ENCODE measurements at regions not wholly inside any gene's neighbourhood (a gene's known extent, or its start where the extent isn't known, plus 50 kb on each side); places are given as distances from the start of the nearest gene placed in this dataset.

DNA sequence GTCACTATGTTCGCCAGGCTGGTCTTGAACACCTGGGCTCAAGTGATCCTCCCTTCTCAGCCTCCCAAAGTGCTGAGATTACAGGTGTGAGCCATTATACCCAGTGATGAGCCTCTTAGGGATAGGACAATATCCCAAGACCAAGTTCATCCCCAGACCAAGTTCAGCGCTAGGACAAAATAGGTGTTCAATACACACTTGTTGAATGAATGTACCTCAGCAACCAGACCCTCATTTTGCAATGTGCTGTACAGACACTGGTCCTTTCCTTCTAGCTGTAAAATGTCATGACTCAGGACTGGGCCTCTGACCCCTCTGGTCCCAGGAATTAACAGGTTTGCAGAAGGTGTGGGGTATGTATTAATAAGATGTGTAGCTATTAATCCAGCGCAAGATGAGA lies 246.0 kb downstream of the TSHZ3 start:
- TF ChIP-seq, protein P1, sequence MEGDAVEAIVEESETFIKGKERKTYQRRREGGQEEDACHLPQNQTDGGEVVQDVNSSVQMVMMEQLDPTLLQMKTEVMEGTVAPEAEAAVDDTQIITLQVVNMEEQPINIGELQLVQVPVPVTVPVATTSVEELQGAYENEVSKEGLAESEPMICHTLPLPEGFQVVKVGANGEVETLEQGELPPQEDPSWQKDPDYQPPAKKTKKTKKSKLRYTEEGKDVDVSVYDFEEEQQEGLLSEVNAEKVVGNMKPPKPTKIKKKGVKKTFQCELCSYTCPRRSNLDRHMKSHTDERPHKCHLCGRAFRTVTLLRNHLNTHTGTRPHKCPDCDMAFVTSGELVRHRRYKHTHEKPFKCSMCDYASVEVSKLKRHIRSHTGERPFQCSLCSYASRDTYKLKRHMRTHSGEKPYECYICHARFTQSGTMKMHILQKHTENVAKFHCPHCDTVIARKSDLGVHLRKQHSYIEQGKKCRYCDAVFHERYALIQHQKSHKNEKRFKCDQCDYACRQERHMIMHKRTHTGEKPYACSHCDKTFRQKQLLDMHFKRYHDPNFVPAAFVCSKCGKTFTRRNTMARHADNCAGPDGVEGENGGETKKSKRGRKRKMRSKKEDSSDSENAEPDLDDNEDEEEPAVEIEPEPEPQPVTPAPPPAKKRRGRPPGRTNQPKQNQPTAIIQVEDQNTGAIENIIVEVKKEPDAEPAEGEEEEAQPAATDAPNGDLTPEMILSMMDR (IDR thresholded peaks at IDR 0.05; ENCODE audit: low read depth, low read length), result no peak
- no peak overlapping the region for H3K4me3 ChIP-seq (ENCODE audit: low read depth, low read length)
- no peak for DNase-seq (ENCODE audit: low read depth, low spot score)
- in situ Hi-C loops (cut with HindIII; ENCODE audit: low sequenced_read_pairs), result no loop called here

DNA sequence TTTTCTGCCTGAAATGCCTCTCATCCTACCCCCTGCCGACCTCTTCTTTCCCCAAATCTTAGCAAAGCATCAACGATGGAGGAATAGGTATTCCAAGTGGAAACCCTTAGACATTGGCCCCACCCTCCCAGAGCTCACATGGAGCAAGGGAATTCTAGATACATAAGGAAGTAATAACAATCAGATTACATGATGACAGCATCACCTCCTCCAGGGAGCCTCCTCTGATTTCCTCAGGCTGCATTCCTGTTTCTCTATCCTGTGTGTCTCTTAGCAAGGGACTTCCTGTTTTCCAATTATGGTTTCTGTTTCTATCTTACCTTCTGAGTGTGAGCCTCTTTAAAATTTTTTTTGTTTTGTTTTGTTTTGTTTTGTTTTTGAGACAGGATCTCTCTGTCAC lies 246.6 kb downstream of the TSHZ3 start:
- TF ChIP-seq, protein P1 (IDR thresholded peaks at IDR 0.05; ENCODE audit: low read depth, low read length), result no peak
- no peak for DNase-seq (ENCODE audit: low read depth, low spot score)
- H3K4me3 ChIP-seq (ENCODE audit: low read depth, low read length), result no peak overlapping the region
- in situ Hi-C loops (cut with HindIII; ENCODE audit: low sequenced_read_pairs), result no loop called here

DNA sequence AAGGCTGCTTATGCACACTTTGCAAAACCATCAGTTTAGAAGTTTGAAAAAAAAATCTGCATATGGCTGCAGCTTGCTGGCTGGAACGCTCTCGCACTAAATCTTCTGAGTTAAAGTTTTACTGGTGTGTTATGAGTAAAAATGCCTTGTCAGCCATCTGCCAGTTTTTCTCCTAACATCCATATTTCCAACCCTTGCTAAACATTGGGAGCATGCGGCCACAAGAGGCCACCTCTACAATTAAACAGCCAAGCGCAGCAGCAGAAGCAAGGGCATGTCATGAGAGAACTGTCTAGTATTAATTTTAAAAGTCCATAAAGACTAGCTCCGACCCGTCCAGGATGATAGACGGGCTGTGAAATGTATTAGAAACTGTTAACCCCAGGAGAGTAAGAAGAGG lies 248.3 kb downstream of the TSHZ3 start:
- in situ Hi-C loops (cut with HindIII; ENCODE audit: low sequenced_read_pairs), result no loop called here
- no peak for DNase-seq (ENCODE audit: low read depth, low spot score)
- TF ChIP-seq, protein P1 (IDR thresholded peaks at IDR 0.05; ENCODE audit: low read depth, low read length), result peak; percentile 16
- H3K4me3 ChIP-seq (ENCODE audit: low read depth, low read length), result no peak overlapping the region

DNA sequence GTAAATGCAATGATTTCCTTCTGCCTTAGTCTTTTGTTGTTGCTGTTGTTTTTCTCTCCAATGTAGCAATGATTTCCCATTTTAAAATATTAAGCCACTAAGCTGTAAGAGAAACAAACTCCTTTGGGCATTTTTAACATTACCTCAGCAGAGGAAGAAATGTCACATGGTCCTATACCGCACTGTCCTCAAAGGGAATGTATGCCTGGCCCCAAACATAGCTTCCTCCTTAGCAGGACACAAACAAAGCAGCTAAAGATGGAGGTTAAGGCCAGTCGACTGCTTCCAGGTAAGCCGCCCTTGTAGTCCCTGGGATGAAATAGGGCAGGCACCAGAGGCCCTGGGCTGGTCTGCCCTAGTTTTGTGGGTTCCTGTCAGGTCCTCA lies 249.0 kb downstream of the TSHZ3 start:
- in situ Hi-C loops (cut with HindIII; ENCODE audit: low sequenced_read_pairs), result no loop called here
- no peak overlapping the region for H3K4me3 ChIP-seq (ENCODE audit: low read depth, low read length)
- DNase-seq (ENCODE audit: low read depth, low spot score), result no peak
- TF ChIP-seq, protein P1 (IDR thresholded peaks at IDR 0.05; ENCODE audit: low read depth, low read length), result no peak

DNA sequence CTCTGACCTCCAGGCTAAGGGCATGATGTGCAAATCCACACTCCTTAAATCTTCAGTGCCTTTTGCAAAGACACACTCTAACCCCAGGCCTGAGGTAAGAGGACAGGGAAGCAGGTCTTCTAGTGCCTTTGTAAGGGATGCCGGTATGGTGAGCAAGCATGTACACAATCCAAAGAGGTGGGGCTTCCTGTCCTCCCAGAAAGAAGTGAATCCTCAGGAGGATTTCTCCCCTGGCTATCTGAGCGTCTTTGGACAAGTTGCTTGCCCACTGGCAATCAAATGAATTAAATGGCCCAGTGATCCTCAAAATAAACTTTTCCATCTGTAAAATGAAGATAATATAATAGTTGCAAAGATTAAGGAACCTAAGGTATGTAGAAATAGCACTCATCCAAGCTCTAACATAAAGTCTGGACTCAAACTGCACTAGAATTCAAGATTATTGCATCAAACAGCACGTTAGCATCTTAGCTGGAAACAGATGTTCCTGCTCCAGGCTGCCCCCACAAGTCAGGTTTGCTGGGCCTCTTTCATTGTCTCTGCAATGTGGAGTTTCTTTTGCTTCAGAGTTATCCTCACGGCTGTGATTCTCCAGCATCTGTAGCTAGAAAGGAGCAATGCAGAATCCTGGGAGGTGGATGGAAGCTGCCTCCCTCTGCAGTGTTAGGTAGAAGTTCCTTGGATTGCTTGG lies 249.6 kb downstream of the TSHZ3 start:
- TF ChIP-seq, protein P1 (IDR thresholded peaks at IDR 0.05; ENCODE audit: low read depth, low read length), result no peak
- DNase-seq (ENCODE audit: low read depth, low spot score), result no peak
- H3K4me3 ChIP-seq (ENCODE audit: low read depth, low read length), result no peak overlapping the region
- in situ Hi-C loops (cut with HindIII; ENCODE audit: low sequenced_read_pairs), result no loop called here

DNA sequence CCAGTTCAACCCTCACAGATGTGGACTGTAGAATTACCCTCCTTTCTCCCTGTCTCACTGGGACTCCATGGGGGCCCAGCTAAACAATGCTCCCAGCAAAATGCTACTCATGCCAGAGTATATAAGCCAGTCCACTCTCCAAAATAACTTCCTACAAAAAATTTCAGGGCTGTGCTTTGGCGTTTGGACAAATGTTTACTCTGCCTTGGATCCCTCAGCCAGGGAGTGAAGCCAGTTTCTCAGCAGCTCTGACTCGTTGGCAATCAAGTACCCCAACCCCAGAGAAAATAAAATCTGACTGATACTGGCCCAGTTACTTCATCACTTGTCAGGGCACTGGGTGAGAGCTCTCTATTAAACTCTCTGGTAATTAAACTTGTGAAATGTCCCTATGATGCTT lies 250.4 kb downstream of the TSHZ3 start:
- DNase-seq (ENCODE audit: low read depth, low spot score), result no peak
- TF ChIP-seq, protein P1 (IDR thresholded peaks at IDR 0.05; ENCODE audit: low read depth, low read length), result no peak
- in situ Hi-C loops (cut with HindIII; ENCODE audit: low sequenced_read_pairs), result no loop called here
- no peak overlapping the region for H3K4me3 ChIP-seq (ENCODE audit: low read depth, low read length)

All from astrocyte of the spinal cord (primary cell).